ENCODE measurements at regions not wholly inside any gene's neighbourhood (a gene's known extent, or its start where the extent isn't known, plus 50 kb on each side); places are given as distances from the start of the nearest gene placed in this dataset.
"Not testable (repeated sequence)": the region's sequence is repeated elsewhere in the genome, so short reads cannot be mapped to it uniquely, and the experiment has no call there.

- DNase-seq (ENCODE audit: low read depth in 2 of 2): no peak
Observed at GRCh38 chr15:96582473-96582872, 252.0 kb downstream of the NR2F2 start.

GRCh38 chr15:96583671-96584070, 253.2 kb downstream of the NR2F2 start:
- DNase-seq (ENCODE audit: low read depth in 2 of 2): no peak

- peak in 1 of 2 experiments; percentile 3 for DNase-seq (ENCODE audit: low read depth in 2 of 2)
Observed at GRCh38 chr15:96585484-96586386, 255.2 kb downstream of the NR2F2 start.

DNA sequence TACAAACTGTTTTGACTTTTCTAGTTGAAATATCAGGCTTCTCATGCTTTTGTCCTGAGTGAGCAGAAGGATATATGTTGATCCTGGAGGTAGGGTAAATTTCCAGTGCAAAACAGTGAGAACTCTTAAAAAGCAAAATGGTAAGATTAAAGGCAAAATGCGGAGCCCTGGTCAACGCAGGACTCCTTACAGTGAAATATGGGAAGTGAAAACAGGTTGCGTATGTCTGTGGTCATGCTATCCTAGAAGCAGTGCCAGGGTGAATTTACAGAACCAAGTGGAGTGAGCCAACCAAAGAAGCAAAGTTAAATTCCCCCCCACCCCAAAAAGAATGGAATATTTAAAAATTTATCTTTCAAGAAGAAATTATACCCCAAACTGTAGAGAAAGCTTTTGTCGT, 256.4 kb downstream of the NR2F2 start:
- no peak for DNase-seq (ENCODE audit: low read depth in 2 of 2)

GRCh38 chr15:96589864-96590263, 259.4 kb downstream of the NR2F2 start:
- DNase-seq (ENCODE audit: low read depth in 2 of 2): no peak

- DNase-seq (ENCODE audit: low read depth in 2 of 2): no peak
Observed at GRCh38 chr15:96593735-96594134, 263.2 kb downstream of the NR2F2 start.

DNA sequence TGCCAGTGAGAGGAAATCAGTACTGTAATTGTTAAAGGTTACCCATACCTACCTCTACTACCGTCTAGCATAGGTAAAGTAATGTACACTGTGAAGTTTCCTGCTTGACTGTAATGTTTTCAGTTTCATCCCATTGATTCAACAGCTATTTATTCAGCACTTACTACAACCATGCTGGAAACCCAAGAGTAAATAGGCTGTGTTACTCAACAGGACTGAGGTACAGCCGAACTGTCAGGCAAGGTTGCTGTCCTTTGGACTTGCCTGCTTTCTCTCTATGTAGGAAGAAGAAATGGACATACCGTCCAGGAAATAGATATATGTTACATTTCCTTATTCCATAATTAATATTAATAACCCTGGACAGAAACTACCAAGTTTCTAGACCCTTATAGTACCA, 265.5 kb downstream of the NR2F2 start:
- DNase-seq (ENCODE audit: low read depth in 2 of 2): no peak

DNA sequence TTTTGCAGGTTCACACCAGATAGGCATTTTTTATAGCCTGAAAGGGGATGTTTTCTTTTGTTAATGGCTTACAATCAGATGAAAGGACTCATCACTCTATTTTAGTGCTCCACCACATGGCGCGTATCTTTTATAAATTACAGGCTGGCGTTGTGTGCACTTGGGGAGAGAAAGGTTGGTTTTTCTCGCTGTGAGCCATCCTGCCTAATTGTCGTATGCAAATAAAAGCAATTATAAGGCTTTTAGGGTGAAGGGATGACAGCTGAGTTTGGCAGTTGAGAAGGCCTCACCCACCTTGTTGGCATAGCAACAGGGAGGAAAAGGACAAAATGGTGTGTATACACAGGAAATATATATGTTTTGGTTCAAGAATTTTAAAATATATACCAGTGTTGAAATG, 268.0 kb downstream of the NR2F2 start:
- DNase-seq (ENCODE audit: low read depth in 2 of 2): no peak

GRCh38 chr15:96599268-96599667, 268.8 kb downstream of the NR2F2 start:
- no peak for DNase-seq (ENCODE audit: low read depth in 2 of 2)

DNA sequence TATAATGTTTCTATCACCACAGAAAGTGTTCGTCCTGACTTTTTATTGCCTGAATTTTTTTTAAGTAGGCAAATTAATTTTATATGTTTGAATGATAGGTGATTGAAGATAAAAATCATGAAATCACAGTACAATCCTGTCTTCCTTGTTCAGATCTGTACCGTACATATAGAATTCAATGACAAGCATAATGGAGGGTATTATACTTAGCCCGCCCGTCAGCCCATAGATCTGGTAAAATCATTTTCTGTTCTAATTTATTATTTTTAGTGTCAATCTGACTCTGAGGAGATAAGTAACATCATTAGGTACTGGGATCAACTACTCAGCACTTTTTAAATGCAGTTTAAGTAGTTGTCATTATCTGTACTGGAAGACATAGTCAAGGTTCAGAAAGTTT, 269.9 kb downstream of the NR2F2 start:
- DNase-seq (ENCODE audit: low read depth in 2 of 2): no peak

- DNase-seq (ENCODE audit: low read depth in 2 of 2): no peak
Observed at GRCh38 chr15:96606617-96607016, 276.1 kb downstream of the NR2F2 start.

GRCh38 chr15:96610757-96611156, 280.3 kb downstream of the NR2F2 start:
- DNase-seq (ENCODE audit: low read depth in 2 of 2): no peak

GRCh38 chr15:96612917-96613316, 282.4 kb downstream of the NR2F2 start:
- no peak for DNase-seq (ENCODE audit: low read depth in 2 of 2)

DNA sequence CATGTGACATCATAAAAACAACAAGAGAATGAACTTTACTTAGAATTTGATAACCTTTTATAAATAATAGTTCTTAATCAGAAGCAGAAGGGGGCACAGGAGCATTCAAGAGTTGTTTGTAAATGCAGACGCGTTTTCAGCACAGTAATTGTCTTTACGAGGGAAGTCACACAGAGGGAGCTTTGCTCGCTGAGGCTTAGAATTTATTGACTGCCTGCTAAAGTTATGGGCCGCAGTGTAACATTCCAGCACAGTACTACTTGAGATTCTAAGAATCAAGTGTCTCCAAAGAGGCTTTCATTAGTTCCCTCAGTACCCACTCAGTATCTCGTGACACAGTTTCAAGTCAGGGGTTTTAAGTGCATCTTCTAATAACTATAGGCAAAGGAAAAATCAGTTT, 288.7 kb downstream of the NR2F2 start:
- no peak for DNase-seq (ENCODE audit: low read depth in 2 of 2)

GRCh38 chr15:96622714-96623113, 292.2 kb downstream of the NR2F2 start:
- no peak for DNase-seq (ENCODE audit: low read depth in 2 of 2)

GRCh38 chr15:96625256-96625655, 294.8 kb downstream of the NR2F2 start:
- no peak for DNase-seq (ENCODE audit: low read depth in 2 of 2)

- DNase-seq (ENCODE audit: low read depth in 2 of 2): no peak
Observed at GRCh38 chr15:96627031-96627568, 296.6 kb downstream of the NR2F2 start.

GRCh38 chr15:96629511-96629910, 299.0 kb downstream of the NR2F2 start:
- DNase-seq (ENCODE audit: low read depth in 2 of 2): no peak

- no peak for DNase-seq (ENCODE audit: low read depth in 2 of 2)
Observed at GRCh38 chr15:96638793-96639192, 308.3 kb downstream of the NR2F2 start.

GRCh38 chr15:96645796-96646195, 315.3 kb downstream of the NR2F2 start:
- DNase-seq (ENCODE audit: low read depth in 2 of 2): no peak

- no peak for DNase-seq (ENCODE audit: low read depth in 2 of 2)
Observed at GRCh38 chr15:96648866-96649265, 318.4 kb downstream of the NR2F2 start.

- no peak for DNase-seq (ENCODE audit: low read depth in 2 of 2)
Observed at GRCh38 chr15:96657096-96657495, 326.6 kb downstream of the NR2F2 start.

GRCh38 chr15:96666979-96667378, 336.5 kb downstream of the NR2F2 start:
- not testable (repeated sequence) for DNase-seq (ENCODE audit: low read depth in 2 of 2)

Measured in fibroblast of skin of left quadriceps (primary cell).